Neural cell (in vitro differentiated cells): ENCODE measurements at regions not wholly inside any gene's neighbourhood (a gene's known extent, or its start where the extent isn't known, plus 50 kb on each side); places are given as distances from the start of the nearest gene placed in this dataset.

Source experiments
- H2AFZ ChIP-seq: fragments of 200-600, 300-800 bp; sonication (generic), shearing (Covaris generic); 2 replicates; pipeline ENCODE4 v1.6.0; 2014; ENCODE audit warnings: low read depth, mild to moderate bottlenecking, antibody characterized with exemption, low read length, moderate library complexity
- H3F3A ChIP-seq: fragments of 200-600 bp; shearing (Covaris generic); 2 replicates; pipeline ENCODE4 v1.6.1; 2016; ENCODE audit warnings: mild to moderate bottlenecking, moderate library complexity, mixed read lengths, antibody characterized with exemption, low read length; ENCODE audit not compliant: insufficient read depth, poor library complexity, severe bottlenecking
- H3K27ac ChIP-seq: fragments of 200-600, 300-800 bp; sonication (generic), shearing (Covaris generic); 2 replicates; pipeline ENCODE4 v1.5.1; 2014; ENCODE audit warnings: mild to moderate bottlenecking, low read length, moderate library complexity
- H3K27me3 ChIP-seq: fragments of 300-800, 200-600 bp; sonication (generic), shearing (Covaris generic); 2 replicates; pipeline ENCODE4 v1.6.0; 2014; ENCODE audit warnings: mild to moderate bottlenecking, low read depth, low read length, moderate library complexity; ENCODE audit not compliant: insufficient read depth
- H3K36me3 ChIP-seq: fragments of 300-800, 200-600 bp; sonication (generic), shearing (Covaris generic); 2 replicates; pipeline ENCODE4 v1.5.1; 2014; ENCODE audit warnings: mild to moderate bottlenecking, antibody characterized with exemption, low read length, moderate library complexity; ENCODE audit not compliant: insufficient read depth
- H3K4me2 ChIP-seq: fragments of 300-800, 200-600 bp; sonication (generic), shearing (Covaris generic); 2 replicates; pipeline ENCODE4 v1.6.0; 2014; ENCODE audit warnings: mild to moderate bottlenecking, low read length
- H3K4me3 ChIP-seq: fragments of 300-800, 200-600 bp; sonication (generic), shearing (Covaris generic); 2 replicates; pipeline ENCODE4 v1.5.1; 2014; ENCODE audit warnings: mild to moderate bottlenecking, low read length, moderate library complexity
- H3K79me2 ChIP-seq: fragments of 200-600 bp; shearing (Covaris generic); replicated peaks from 2 replicates; pipeline ENCODE4 v1.6.0; 2014; ENCODE audit warnings: mild to moderate bottlenecking, low read length, moderate library complexity; ENCODE audit not compliant: insufficient read depth
- H3K9ac ChIP-seq: fragments of 300-800, 200-600 bp; sonication (generic), shearing (Covaris generic); 2 replicates; pipeline ENCODE4 v1.6.1; 2016; ENCODE audit warnings: mild to moderate bottlenecking, low read length, mixed read lengths
- H3K9me2 ChIP-seq: fragments of 200-600 bp; shearing (Covaris generic); 2 replicates; pipeline ENCODE4 v1.6.1; 2016; ENCODE audit warnings: mild to moderate bottlenecking, low read length, mixed read lengths; ENCODE audit not compliant: insufficient read depth
- H3K9me3 ChIP-seq: fragments of 200-600, 300-800 bp; sonication (generic), shearing (Covaris generic); 2 replicates; pipeline ENCODE4 v1.6.1; 2016; ENCODE audit warnings: mild to moderate bottlenecking, mixed run types, low read length, moderate library complexity, mixed read lengths
- H4K20me1 ChIP-seq: fragments of 200-600 bp; shearing (Covaris generic); 2 replicates; pipeline ENCODE4 v1.6.1; 2016; ENCODE audit warnings: mild to moderate bottlenecking, mixed run types; ENCODE audit not compliant: insufficient read depth
- EP300 ChIP-seq: fragments of 450-650 bp; conservative IDR thresholded peaks from 2 replicates; pipeline ENCODE4 v1.6.1; 2014; ENCODE audit warnings: antibody characterized with exemption, mild to moderate bottlenecking, moderate library complexity; ENCODE audit not compliant: poor library complexity, severe bottlenecking
- EZH2 ChIP-seq: fragments of 200-600, 300-800 bp; shearing (Covaris generic), sonication (generic); IDR thresholded peaks from 2 replicates; pipeline ENCODE4 v1.6.1; 2014; ENCODE audit warnings: antibody characterized with exemption, low read length, borderline replicate concordance, mild to moderate bottlenecking; ENCODE audit not compliant: insufficient read depth, poor library complexity, severe bottlenecking
- MXI1 ChIP-seq: fragments of 450-650 bp; conservative IDR thresholded peaks from 2 replicates; pipeline ENCODE4 v1.6.1; 2014; ENCODE audit warnings: antibody characterized with exemption, mild to moderate bottlenecking; ENCODE audit not compliant: poor library complexity, severe bottlenecking
- POLR2AphosphoS5 ChIP-seq: IDR thresholded peaks from 2 replicates; pipeline ENCODE4 v1.6.1; 2012
- RAD21 ChIP-seq: fragments of 450-650 bp; conservative IDR thresholded peaks from 2 replicates; pipeline ENCODE4 v1.6.1; 2014; ENCODE audit warnings: antibody characterized with exemption, mild to moderate bottlenecking, moderate library complexity
- SMC3 ChIP-seq: fragments of 450-650 bp; conservative IDR thresholded peaks from 2 replicates; pipeline ENCODE4 v1.6.1; 2014; ENCODE audit warnings: antibody characterized with exemption, mild to moderate bottlenecking, moderate library complexity; ENCODE audit not compliant: poor library complexity
- TAF1 ChIP-seq: IDR thresholded peaks from 2 replicates; pipeline ENCODE4 v1.6.1; 2012; ENCODE audit warnings: low read depth
- TF ChIP-seq, protein P1 (sequence below): IDR thresholded peaks from 2 replicates; pipeline ENCODE4 v1.6.1; 2012; ENCODE audit warnings: borderline replicate concordance
- TF ChIP-seq, protein P2 (sequence below): fragments of 450-650 bp; IDR thresholded peaks from 2 replicates; pipeline ENCODE4 v1.5.1; 2014; ENCODE audit warnings: antibody characterized with exemption, mild to moderate bottlenecking, moderate library complexity; ENCODE audit not compliant: poor library complexity, severe bottlenecking

DNA sequence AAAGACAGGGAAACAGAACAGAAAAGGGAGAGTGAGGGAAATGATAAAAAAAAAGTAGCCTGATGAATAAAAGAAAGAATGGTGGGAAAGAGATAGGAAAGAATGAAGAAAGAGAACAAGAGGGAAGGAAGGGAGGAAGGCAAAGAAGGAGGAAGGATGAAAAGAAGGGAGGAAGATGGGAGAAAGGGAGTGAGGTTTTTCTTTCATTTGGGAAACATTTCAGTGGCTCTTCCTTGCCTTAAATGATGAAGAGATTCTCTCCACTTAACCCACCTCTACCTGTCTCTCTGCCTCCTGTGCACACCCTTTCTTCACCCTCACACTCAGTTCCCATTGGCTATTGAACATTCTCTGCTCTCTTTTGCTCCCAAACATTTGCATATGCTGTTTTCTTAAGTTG is 222.1 kb upstream of the DEFB112 start:
- Histone ChIP-seq H3K27me3 (no peaks in the 10 kb centered on the region), H3F3A (no peaks in the 10 kb centered on the region), H3K9me3 (no peaks in the 10 kb centered on the region), H3K4me2 (no peak overlapping the region), H3K36me3 (no peaks in the 10 kb centered on the region), H3K9ac (no peak overlapping the region), H3K27ac (no peak overlapping the region), H2AFZ (no peak overlapping the region), H3K4me3 (no peak overlapping the region), H4K20me1 (no peaks in the 10 kb centered on the region), H3K79me2 (no peaks in the 10 kb centered on the region), H3K9me2 (no peaks in the 10 kb centered on the region)
- TF ChIP-seq, protein P1, sequence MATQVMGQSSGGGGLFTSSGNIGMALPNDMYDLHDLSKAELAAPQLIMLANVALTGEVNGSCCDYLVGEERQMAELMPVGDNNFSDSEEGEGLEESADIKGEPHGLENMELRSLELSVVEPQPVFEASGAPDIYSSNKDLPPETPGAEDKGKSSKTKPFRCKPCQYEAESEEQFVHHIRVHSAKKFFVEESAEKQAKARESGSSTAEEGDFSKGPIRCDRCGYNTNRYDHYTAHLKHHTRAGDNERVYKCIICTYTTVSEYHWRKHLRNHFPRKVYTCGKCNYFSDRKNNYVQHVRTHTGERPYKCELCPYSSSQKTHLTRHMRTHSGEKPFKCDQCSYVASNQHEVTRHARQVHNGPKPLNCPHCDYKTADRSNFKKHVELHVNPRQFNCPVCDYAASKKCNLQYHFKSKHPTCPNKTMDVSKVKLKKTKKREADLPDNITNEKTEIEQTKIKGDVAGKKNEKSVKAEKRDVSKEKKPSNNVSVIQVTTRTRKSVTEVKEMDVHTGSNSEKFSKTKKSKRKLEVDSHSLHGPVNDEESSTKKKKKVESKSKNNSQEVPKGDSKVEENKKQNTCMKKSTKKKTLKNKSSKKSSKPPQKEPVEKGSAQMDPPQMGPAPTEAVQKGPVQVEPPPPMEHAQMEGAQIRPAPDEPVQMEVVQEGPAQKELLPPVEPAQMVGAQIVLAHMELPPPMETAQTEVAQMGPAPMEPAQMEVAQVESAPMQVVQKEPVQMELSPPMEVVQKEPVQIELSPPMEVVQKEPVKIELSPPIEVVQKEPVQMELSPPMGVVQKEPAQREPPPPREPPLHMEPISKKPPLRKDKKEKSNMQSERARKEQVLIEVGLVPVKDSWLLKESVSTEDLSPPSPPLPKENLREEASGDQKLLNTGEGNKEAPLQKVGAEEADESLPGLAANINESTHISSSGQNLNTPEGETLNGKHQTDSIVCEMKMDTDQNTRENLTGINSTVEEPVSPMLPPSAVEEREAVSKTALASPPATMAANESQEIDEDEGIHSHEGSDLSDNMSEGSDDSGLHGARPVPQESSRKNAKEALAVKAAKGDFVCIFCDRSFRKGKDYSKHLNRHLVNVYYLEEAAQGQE: no peak
- TF ChIP-seq EZH2 (no peak), POLR2AphosphoS5 (no peak), RAD21 (no peak), EP300 (no peak), TAF1 (no peak), MXI1 (no peak), SMC3 (no peak)
- TF ChIP-seq, protein P2, sequence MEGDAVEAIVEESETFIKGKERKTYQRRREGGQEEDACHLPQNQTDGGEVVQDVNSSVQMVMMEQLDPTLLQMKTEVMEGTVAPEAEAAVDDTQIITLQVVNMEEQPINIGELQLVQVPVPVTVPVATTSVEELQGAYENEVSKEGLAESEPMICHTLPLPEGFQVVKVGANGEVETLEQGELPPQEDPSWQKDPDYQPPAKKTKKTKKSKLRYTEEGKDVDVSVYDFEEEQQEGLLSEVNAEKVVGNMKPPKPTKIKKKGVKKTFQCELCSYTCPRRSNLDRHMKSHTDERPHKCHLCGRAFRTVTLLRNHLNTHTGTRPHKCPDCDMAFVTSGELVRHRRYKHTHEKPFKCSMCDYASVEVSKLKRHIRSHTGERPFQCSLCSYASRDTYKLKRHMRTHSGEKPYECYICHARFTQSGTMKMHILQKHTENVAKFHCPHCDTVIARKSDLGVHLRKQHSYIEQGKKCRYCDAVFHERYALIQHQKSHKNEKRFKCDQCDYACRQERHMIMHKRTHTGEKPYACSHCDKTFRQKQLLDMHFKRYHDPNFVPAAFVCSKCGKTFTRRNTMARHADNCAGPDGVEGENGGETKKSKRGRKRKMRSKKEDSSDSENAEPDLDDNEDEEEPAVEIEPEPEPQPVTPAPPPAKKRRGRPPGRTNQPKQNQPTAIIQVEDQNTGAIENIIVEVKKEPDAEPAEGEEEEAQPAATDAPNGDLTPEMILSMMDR: no peak

DNA sequence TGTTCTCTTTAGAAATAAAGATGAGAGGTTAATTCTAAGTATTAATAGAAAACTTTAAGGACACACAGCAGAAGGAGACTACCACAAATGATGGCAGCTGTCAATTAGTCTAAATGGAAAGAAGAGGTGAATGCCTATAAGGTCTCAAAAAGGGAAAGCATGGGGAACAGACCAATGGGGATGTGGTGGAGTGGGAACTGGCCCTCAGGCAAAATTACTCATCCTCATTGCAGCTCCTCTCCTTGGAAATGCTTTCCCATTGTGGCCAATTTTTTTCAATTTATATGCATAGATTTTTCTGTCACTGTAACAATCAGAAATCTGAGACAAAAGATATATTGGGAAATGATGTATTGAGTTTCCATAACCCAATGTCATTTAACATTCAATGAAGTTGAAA is 222.9 kb upstream of the DEFB112 start:
- H3K4me2 ChIP-seq: no peak overlapping the region
- H2AFZ ChIP-seq: no peak overlapping the region
- no peaks in the 10 kb centered on the region for H3F3A ChIP-seq
- no peaks in the 10 kb centered on the region for H3K9me3 ChIP-seq
- TF ChIP-seq EZH2 (no peak), SMC3 (no peak), POLR2AphosphoS5 (no peak), RAD21 (no peak), TAF1 (no peak), EP300 (no peak), MXI1 (no peak)
- TF ChIP-seq, protein P1: no peak
- TF ChIP-seq, protein P2: no peak
- no peak overlapping the region for H3K4me3 ChIP-seq
- H3K9me2 ChIP-seq: no peaks in the 10 kb centered on the region
- H3K27ac ChIP-seq: no peak overlapping the region
- H3K9ac ChIP-seq: no peak overlapping the region
- H3K27me3 ChIP-seq: no peaks in the 10 kb centered on the region
- H3K79me2 ChIP-seq: no peaks in the 10 kb centered on the region
- H3K36me3 ChIP-seq: no peaks in the 10 kb centered on the region
- H4K20me1 ChIP-seq: no peaks in the 10 kb centered on the region
